T-helper 1 cell treated with Interleukin-12 subunit alpha and Interleukin-12 subunit beta and Interleukin-4 antibody, amounts not matched to agents 30 μg/mL and 1 μg/mL, for 36 hours (primary cell): ENCODE measurements at regions not wholly inside any gene's neighbourhood (a gene's known extent, or its start where the extent isn't known, plus 50 kb on each side); places are given as distances from the start of the nearest gene placed in this dataset.
"Not testable (repeated sequence)": the region's sequence is repeated elsewhere in the genome, so short reads cannot be mapped to it uniquely, and the experiment has no call there.

Experiments
- H3K27ac Mint-ChIP-seq: one replicate; pipeline ENCODE4 v1.8.0; 2021; ENCODE audit warnings: mild to moderate bottlenecking, mixed read lengths
- H3K27me3 Mint-ChIP-seq: one replicate; pipeline ENCODE4 v1.8.0; 2021; ENCODE audit warnings: low read depth, mixed read lengths
- H3K36me3 Mint-ChIP-seq: one replicate; pipeline ENCODE4 v1.8.0; 2021; ENCODE audit warnings: low read depth, mixed read lengths
- H3K4me1 Mint-ChIP-seq: one replicate; pipeline ENCODE4 v1.8.0; 2021; ENCODE audit warnings: low read depth, mixed read lengths
- H3K4me3 Mint-ChIP-seq: one replicate; pipeline ENCODE4 v1.8.0; 2021; ENCODE audit warnings: mild to moderate bottlenecking, moderate library complexity, mixed read lengths
- H3K9me3 Mint-ChIP-seq: one replicate; pipeline ENCODE4 v1.8.0; 2021; ENCODE audit warnings: mixed read lengths

DNA sequence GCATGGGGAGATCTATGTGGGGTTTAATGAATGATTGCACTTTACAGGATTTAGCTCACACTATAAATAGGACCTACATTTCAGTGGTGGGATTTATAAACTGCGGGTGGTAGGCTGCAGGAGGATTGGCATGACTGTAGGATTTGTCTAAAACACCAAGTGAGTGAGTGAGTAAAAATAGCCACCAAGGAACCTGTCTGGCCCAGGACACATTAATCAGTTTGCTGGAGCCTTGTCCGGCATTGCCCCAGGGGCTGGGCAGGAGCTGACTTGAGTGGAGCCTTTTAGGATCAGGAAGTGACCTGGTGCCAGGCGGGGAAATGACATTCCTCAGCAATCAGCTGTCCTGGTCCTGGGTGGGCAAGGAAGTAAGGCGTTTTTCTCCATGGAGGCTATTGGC lies 193.9 kb upstream of the ADRA1D start:
- Mint-ChIP-seq H3K27me3 (peaks cover 20% of the 10 kb centered on the region), H3K4me1 (no peaks in the 10 kb centered on the region), H3K9me3 (no peaks in the 10 kb centered on the region), H3K4me3 (no peak overlapping the region), H3K27ac (no peak overlapping the region), H3K36me3 (no peaks in the 10 kb centered on the region)

- Mint-ChIP-seq H3K36me3 (no peaks in the 10 kb centered on the region), H3K27ac (no peak overlapping the region), H3K9me3 (no peaks in the 10 kb centered on the region), H3K4me1 (no peaks in the 10 kb centered on the region), H3K4me3 (no peak overlapping the region), H3K27me3 (peaks cover 12% of the 10 kb centered on the region)
These were observed 192.8 kb upstream of the ADRA1D start for GRCh38 chr20:4441871-4442270.

- H3K27ac Mint-ChIP-seq: no peak overlapping the region
- no peaks in the 10 kb centered on the region for H3K36me3 Mint-ChIP-seq
- no peaks in the 10 kb centered on the region for H3K4me1 Mint-ChIP-seq
These were observed 192.1 kb upstream of the ADRA1D start for GRCh38 chr20:4441191-4441590.

GRCh38 chr20:4439461-4439860 lies 190.4 kb upstream of the ADRA1D start:
- H3K4me3 Mint-ChIP-seq: no peak overlapping the region
- H3K36me3 Mint-ChIP-seq: no peaks in the 10 kb centered on the region
- H3K27me3 Mint-ChIP-seq: peaks cover 5% of the 10 kb centered on the region
- no peaks in the 10 kb centered on the region for H3K4me1 Mint-ChIP-seq
- no peak overlapping the region for H3K27ac Mint-ChIP-seq
- H3K9me3 Mint-ChIP-seq: no peaks in the 10 kb centered on the region

More at GRCh38 chr20:4441191-4441590, 192.1 kb upstream of the ADRA1D start:
- no peaks in the 10 kb centered on the region for H3K9me3 Mint-ChIP-seq
- H3K27me3 Mint-ChIP-seq: peaks cover 10% of the 10 kb centered on the region
- no peak overlapping the region for H3K4me3 Mint-ChIP-seq

DNA sequence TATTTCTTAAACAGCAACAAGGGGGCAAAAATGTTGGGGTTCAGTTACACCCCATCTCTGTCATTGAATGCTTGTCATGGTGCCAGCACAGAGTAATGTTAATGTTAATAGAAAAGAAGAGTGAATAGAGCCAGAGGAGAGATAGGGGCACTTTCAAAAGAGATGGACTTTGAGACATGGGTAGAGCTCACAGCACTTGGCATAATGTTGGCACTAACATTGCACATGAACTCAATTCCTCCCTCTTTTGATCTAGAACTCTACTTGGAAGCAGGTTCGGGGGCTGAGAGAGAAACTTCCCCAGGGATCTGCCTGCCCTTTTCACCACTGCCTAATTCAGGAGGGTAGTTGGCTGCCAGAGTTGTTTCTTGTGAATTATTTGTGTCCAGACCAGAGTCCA lies 188.0 kb upstream of the ADRA1D start:
- H3K9me3 Mint-ChIP-seq: no peaks in the 10 kb centered on the region
- H3K27ac Mint-ChIP-seq: no peak overlapping the region
- H3K4me1 Mint-ChIP-seq: no peaks in the 10 kb centered on the region
- H3K27me3 Mint-ChIP-seq: peaks cover 4% of the 10 kb centered on the region
- no peaks in the 10 kb centered on the region for H3K36me3 Mint-ChIP-seq
- no peak overlapping the region for H3K4me3 Mint-ChIP-seq

DNA sequence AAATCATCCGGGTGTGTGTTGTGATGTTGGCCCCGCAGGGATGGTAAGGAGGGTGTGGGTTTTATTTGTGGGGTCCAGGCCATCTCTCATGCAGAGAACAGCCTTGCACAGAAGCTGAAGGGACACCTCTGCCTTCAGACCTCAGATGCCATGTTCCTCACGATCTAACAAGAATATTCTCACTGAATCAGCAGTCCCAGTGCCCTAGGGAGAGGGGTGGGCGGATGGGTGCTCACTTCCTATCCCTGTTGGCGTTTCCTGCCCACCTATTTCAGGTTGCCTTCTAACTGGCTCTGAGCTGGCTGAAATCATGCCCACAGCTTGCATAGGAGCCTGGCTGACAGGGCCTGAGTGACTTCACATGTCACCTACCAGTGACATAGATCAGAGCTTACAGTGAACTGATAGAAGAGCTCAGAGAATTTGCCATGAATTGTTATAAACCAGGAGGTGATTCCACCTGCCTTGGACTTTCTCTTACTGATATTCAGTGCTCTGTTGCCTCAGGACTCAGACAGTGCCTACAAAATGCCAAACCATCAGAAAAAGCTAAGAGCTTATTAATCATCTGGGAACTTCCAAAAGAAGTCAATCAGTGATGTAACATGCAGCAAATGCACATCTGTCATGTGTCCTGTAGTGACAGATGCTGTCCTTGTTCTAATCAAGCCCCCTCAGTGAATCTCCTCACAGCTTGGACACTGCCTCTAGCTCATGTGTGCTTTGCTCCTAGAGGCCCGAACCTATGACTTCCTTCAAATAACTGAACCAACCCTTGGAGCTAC lies 186.8 kb upstream of the ADRA1D start:
- Mint-ChIP-seq H3K27me3 (peaks cover 4% of the 10 kb centered on the region), H3K27ac (no peak overlapping the region), H3K4me3 (no peak overlapping the region), H3K9me3 (peaks cover 4% of the 10 kb centered on the region), H3K36me3 (no peaks in the 10 kb centered on the region), H3K4me1 (no peaks in the 10 kb centered on the region)

DNA sequence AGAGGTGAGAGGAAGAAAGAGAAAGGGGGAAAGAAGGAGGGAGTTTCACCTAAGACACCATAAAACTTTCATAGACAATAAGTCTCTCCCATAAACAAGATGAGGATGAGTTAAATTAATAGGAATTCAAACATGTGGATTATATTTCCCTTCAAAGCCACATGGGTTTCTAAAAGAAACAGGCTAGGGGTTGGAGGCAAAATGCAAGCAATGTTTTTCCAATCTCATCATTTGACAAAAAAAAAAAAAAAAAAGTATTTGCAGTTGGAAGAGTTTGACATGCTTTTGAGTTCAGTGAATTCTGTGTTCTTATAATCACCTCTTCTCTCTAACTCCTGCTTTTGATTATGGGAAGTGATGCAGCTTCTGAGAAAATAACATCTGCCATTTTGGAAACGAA lies 186.1 kb upstream of the ADRA1D start:
- H3K4me3 Mint-ChIP-seq: no peak overlapping the region
- no peaks in the 10 kb centered on the region for H3K4me1 Mint-ChIP-seq
- peaks cover 4% of the 10 kb centered on the region for H3K27me3 Mint-ChIP-seq
- H3K27ac Mint-ChIP-seq: no peak overlapping the region
- no peaks in the 10 kb centered on the region for H3K36me3 Mint-ChIP-seq
- peaks cover 4% of the 10 kb centered on the region for H3K9me3 Mint-ChIP-seq

DNA sequence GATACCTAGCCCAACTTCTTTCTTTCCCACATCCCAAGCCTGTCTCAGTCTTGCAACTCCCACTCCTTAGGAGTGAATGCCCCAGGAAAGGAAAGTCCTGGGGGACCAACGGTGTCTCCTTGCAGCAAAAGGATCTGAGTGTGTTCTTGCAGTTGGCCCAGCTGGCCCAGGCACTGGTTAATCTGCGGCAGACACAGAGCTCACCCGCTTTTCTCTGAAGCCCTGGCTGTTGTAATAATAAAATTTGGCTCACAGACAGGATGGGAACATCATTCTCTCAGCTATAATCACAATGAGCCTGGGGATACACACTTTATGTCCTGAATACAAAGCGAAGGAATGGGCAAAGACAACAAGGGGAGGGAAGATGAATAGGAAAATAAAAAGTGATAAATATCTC lies 185.6 kb upstream of the ADRA1D start:
- Mint-ChIP-seq H3K36me3 (no peaks in the 10 kb centered on the region), H3K27me3 (peaks cover 4% of the 10 kb centered on the region), H3K4me3 (no peak overlapping the region), H3K9me3 (peaks cover 4% of the 10 kb centered on the region), H3K4me1 (no peaks in the 10 kb centered on the region), H3K27ac (no peak overlapping the region)

DNA sequence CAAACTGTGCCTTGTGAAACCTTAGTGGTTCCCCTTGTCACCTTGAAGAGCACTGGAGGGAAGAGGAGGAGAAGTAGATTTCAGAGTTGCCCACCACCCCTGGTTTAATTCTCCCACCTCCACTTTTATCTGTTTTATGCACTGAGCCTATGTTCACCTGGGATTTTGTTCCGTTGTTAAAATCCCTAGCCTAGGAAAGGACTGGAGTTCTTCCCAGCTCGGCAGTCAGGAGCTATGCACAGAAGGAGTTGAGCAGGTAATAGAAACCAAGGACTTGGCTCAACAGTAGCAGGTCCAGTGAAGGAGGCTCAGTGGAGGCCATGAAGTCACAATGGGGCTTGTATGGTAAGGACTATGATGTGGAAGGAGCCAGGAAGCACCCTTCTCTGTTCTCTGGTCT lies 182.4 kb upstream of the ADRA1D start:
- peaks cover 4% of the 10 kb centered on the region for H3K27me3 Mint-ChIP-seq
- no peak overlapping the region for H3K4me3 Mint-ChIP-seq
- H3K9me3 Mint-ChIP-seq: peaks cover 7% of the 10 kb centered on the region
- peaks cover 9% of the 10 kb centered on the region for H3K4me1 Mint-ChIP-seq
- no peak overlapping the region for H3K27ac Mint-ChIP-seq
- peaks cover 3% of the 10 kb centered on the region for H3K36me3 Mint-ChIP-seq

- H3K27ac Mint-ChIP-seq, H3K9me3 Mint-ChIP-seq, H3K27me3 Mint-ChIP-seq, H3K36me3 Mint-ChIP-seq, H3K4me1 Mint-ChIP-seq, H3K4me3 Mint-ChIP-seq: not testable (repeated sequence)
These were observed 181.7 kb upstream of the ADRA1D start for GRCh38 chr20:4430826-4431225.

GRCh38 chr20:4427940-4428586 lies 179.0 kb upstream of the ADRA1D start:
- peaks cover 3% of the 10 kb centered on the region for H3K36me3 Mint-ChIP-seq
- no peaks in the 10 kb centered on the region for H3K27me3 Mint-ChIP-seq
- peaks cover 9% of the 10 kb centered on the region for H3K4me1 Mint-ChIP-seq
- H3K4me3 Mint-ChIP-seq: no peak overlapping the region
- H3K27ac Mint-ChIP-seq: no peak overlapping the region
- peaks cover 7% of the 10 kb centered on the region for H3K9me3 Mint-ChIP-seq

GRCh38 chr20:4418141-4418540 lies 169.1 kb upstream of the ADRA1D start:
- H3K27ac Mint-ChIP-seq: no peak overlapping the region

DNA sequence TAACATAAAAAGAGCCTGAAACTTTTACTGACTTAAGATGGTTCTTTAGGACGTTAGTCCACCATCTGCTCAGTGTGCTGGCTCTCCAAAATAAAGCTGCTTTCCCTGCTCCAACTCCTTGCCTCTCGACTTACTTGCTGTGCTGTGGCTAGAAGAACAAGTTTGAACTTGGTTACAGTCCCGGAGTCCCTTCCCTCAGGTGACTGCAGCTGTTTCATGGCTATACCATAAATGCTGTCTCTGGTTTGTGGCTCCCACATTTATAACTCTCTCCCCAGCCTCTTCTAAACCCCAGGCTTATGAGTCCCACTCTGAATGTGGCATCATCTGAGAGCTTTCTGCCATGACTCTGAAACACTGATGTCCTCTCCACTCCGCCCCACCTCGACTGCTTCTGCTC lies 166.2 kb upstream of the ADRA1D start:
- Mint-ChIP-seq H3K27me3 (peaks cover 17% of the 10 kb centered on the region), H3K4me1 (no peaks in the 10 kb centered on the region), H3K4me3 (no peak overlapping the region), H3K27ac (no peak overlapping the region), H3K9me3 (no peaks in the 10 kb centered on the region), H3K36me3 (no peaks in the 10 kb centered on the region)

More at GRCh38 chr20:4418141-4418540, 169.1 kb upstream of the ADRA1D start:
- no peak overlapping the region for H3K4me3 Mint-ChIP-seq
- H3K4me1 Mint-ChIP-seq: no peaks in the 10 kb centered on the region
- H3K9me3 Mint-ChIP-seq: peaks cover 3% of the 10 kb centered on the region
- H3K36me3 Mint-ChIP-seq: no peaks in the 10 kb centered on the region
- H3K27me3 Mint-ChIP-seq: peaks cover 25% of the 10 kb centered on the region

DNA sequence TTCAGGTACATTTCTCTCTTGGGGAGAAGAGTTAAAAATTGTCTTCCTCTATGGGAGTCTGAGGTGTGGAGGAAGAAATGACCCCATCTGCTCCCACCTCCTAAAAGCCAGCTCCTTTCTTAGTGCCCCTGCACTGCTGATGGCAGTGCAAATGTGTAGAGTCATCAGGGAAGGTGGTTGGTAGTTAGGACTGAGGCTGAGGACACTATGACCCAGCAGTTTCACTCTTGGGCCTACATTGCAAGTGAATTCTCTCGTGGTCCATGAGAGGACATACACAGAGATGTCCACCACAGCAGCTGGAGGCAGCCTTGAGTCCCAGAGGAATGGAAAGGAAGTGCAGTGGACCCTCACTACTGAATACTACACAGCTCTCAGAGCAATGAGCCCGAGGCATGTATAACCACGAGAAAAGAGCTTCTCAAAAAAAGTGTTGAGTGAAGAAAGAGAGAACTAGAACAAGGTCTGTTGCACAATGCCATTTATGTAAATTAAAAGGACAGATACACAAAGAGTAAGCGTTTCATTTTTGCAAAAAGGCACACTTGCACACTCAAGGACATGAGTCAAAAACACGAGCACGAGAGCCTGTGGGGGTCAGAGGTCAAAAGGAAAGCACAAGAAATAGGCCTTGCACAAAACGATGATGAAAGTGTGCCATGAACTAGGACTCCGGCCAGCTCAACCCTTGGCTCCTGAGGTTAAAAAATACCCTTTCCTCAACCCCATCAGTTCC lies 164.4 kb upstream of the ADRA1D start:
- Mint-ChIP-seq H3K4me1 (no peaks in the 10 kb centered on the region), H3K36me3 (no peaks in the 10 kb centered on the region), H3K4me3 (no peak overlapping the region), H3K9me3 (no peaks in the 10 kb centered on the region), H3K27ac (no peak overlapping the region), H3K27me3 (peaks cover 10% of the 10 kb centered on the region)

DNA sequence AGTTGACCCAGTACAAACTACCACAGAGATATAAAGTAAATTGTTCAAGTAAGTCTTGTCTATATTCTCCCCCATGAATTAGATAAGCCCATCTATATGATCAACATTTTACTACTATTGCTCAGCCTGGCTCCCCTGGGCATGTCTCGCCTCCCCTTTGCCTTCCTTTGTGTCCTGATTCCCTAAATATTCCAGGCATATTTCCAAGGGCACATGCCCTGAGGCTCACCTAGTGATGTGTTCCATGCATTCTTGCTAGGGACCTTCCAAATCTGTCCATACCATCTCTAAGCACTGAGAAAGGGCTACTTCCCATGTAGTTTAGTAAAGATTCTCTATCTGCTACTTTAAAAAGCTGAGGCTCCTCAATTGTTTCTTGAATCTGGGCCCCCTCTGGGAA lies 163.1 kb upstream of the ADRA1D start:
- Mint-ChIP-seq H3K27ac (no peak overlapping the region), H3K9me3 (no peaks in the 10 kb centered on the region), H3K4me1 (no peaks in the 10 kb centered on the region), H3K27me3 (peaks cover 10% of the 10 kb centered on the region), H3K36me3 (no peaks in the 10 kb centered on the region), H3K4me3 (no peak overlapping the region)
